ENCODE measurements at regions not wholly inside any gene's neighbourhood (a gene's known extent, or its start where the extent isn't known, plus 50 kb on each side); places are given as distances from the start of the nearest gene placed in this dataset.

- TF ChIP-seq, protein P1, sequence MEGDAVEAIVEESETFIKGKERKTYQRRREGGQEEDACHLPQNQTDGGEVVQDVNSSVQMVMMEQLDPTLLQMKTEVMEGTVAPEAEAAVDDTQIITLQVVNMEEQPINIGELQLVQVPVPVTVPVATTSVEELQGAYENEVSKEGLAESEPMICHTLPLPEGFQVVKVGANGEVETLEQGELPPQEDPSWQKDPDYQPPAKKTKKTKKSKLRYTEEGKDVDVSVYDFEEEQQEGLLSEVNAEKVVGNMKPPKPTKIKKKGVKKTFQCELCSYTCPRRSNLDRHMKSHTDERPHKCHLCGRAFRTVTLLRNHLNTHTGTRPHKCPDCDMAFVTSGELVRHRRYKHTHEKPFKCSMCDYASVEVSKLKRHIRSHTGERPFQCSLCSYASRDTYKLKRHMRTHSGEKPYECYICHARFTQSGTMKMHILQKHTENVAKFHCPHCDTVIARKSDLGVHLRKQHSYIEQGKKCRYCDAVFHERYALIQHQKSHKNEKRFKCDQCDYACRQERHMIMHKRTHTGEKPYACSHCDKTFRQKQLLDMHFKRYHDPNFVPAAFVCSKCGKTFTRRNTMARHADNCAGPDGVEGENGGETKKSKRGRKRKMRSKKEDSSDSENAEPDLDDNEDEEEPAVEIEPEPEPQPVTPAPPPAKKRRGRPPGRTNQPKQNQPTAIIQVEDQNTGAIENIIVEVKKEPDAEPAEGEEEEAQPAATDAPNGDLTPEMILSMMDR (optimal IDR thresholded peaks at IDR 0.05 in 1 of 3, IDR thresholded peaks at IDR 0.05 in 1 of 3, conservative IDR thresholded peaks at IDR 0.05 in 1 of 3; ENCODE audit: extremely low read depth in 1 of 3, insufficient read depth in 2 of 3, low read length in 3 of 3): no peak
- no peak for TF ChIP-seq EZH2 (IDR thresholded peaks at IDR 0.05; ENCODE audit: low read length)
Measured at GRCh38 chr18:43992741-43993140, 687.9 kb upstream of the SETBP1 start.

Measured in keratinocyte (primary cell).